GM23338 (cell line): ENCODE measurements at regions not wholly inside any gene's neighbourhood (a gene's known extent, or its start where the extent isn't known, plus 50 kb on each side); places are given as distances from the start of the nearest gene placed in this dataset.

Source experiments
- ATAC-seq: fragments of 200-7000 bp; cut with Tn5 transposase; 3 replicates; pipeline ENCODE4 v1.9.1; 2020
- DNase-seq: peaks from one replicate; pipeline ENCODE4 v3.0.0-alpha.2; 2015; ENCODE audit warnings: low spot score
- H2AFZ ChIP-seq: fragments of 200-600 bp; sonication (generic); 2 replicates; pipeline ENCODE4 v1.8.0; 2016; ENCODE audit warnings: antibody characterized with exemption, mild to moderate bottlenecking, moderate library complexity
- H3F3A ChIP-seq: fragments of 200-600 bp; sonication (generic); replicated peaks from 2 replicates; pipeline ENCODE4 v1.8.0; 2017; ENCODE audit warnings: antibody characterized with exemption, mixed run types, low read depth
- H3K27ac ChIP-seq: fragments of 200-600 bp; sonication (generic); 2 replicates; pipeline ENCODE4 v1.6.1; 2016; ENCODE audit warnings: low read depth
- H3K27me3 ChIP-seq: fragments of 200-600 bp; sonication (generic); 2 replicates; pipeline ENCODE4 v1.8.0; 2016; ENCODE audit warnings: mild to moderate bottlenecking, mixed run types, moderate library complexity; ENCODE audit not compliant: insufficient read depth
- H3K36me3 ChIP-seq: fragments of 200-600 bp; sonication (generic); 2 replicates; pipeline ENCODE4 v1.8.0; 2016; ENCODE audit warnings: mild to moderate bottlenecking; ENCODE audit not compliant: insufficient read depth
- H3K4me1 ChIP-seq: fragments of 200-600 bp; sonication (generic); 2 replicates; pipeline ENCODE4 v1.8.0; 2016; ENCODE audit warnings: mild to moderate bottlenecking, moderate library complexity; ENCODE audit not compliant: insufficient read depth
- H3K4me2 ChIP-seq: fragments of 200-600 bp; sonication (generic); 2 replicates; pipeline ENCODE4 v1.7.1; 2017; ENCODE audit warnings: mixed run types
- H3K4me3 ChIP-seq: fragments of 200-600 bp; sonication (generic); 2 replicates; pipeline ENCODE4 v1.6.1; 2016; ENCODE audit warnings: mixed run types
- H3K79me2 ChIP-seq: fragments of 200-600 bp; sonication (generic); replicated peaks from 2 replicates; pipeline ENCODE4 v1.8.0; 2017; ENCODE audit warnings: mild to moderate bottlenecking; ENCODE audit not compliant: insufficient read depth
- H3K9me2 ChIP-seq: fragments of 200-600 bp; sonication (generic); 2 replicates; pipeline ENCODE4 v1.8.0; 2017; ENCODE audit not compliant: insufficient read depth
- H4K20me1 ChIP-seq: fragments of 200-600 bp; sonication (generic); replicated peaks from 2 replicates; pipeline ENCODE4 v1.8.0; 2017; ENCODE audit warnings: mild to moderate bottlenecking; ENCODE audit not compliant: insufficient read depth
- H3K27ac Mint-ChIP-seq: 2 replicates; pipeline ENCODE4 v1.8.0; 2020; ENCODE audit warnings: inconsistent platforms, mild to moderate bottlenecking, moderate library complexity, mixed read lengths
- H3K27me3 Mint-ChIP-seq: 3 replicates; pipeline ENCODE4 v1.8.0; 2022; ENCODE audit warnings: low read depth, mild to moderate bottlenecking, moderate library complexity, mixed read lengths, inconsistent platforms; ENCODE audit not compliant: insufficient read depth, poor library complexity
- H3K36me3 Mint-ChIP-seq: 3 replicates; pipeline ENCODE4 v1.8.0; 2021; ENCODE audit warnings: low read depth, mild to moderate bottlenecking, inconsistent platforms, moderate library complexity, mixed read lengths
- H3K4me1 Mint-ChIP-seq: 3 replicates; pipeline ENCODE4 v1.8.0; 2020; ENCODE audit warnings: mild to moderate bottlenecking, inconsistent platforms, mixed read lengths
- H3K4me3 Mint-ChIP-seq: 3 replicates; pipeline ENCODE4 v1.8.0; 2021; ENCODE audit warnings: moderate library complexity, mild to moderate bottlenecking, inconsistent platforms, mixed read lengths
- H3K9me3 Mint-ChIP-seq: 3 replicates; pipeline ENCODE4 v1.8.0; 2020; ENCODE audit warnings: moderate library complexity, mild to moderate bottlenecking, inconsistent platforms, mixed read lengths
- CREB1 ChIP-seq: fragments of 250-450 bp; sonication (Bioruptor Pico); IDR thresholded peaks from 2 replicates; pipeline ENCODE4 v1.5.0; 2020; ENCODE audit warnings: low read depth, mild to moderate bottlenecking, moderate library complexity
- EZH2 ChIP-seq: fragments of 200-600 bp; sonication (generic); IDR thresholded peaks from one replicate; pipeline ENCODE4 v1.8.0; 2017; ENCODE audit warnings: antibody characterized with exemption, mild to moderate bottlenecking, low read depth; ENCODE audit not compliant: unreplicated experiment
- EZH2phosphoT487 ChIP-seq: fragments of 200-600 bp; sonication (generic); IDR thresholded peaks from one replicate; pipeline ENCODE4 v1.8.1; 2018; ENCODE audit warnings: antibody characterized with exemption; ENCODE audit not compliant: unreplicated experiment
- JUNB ChIP-seq: IDR thresholded peaks from one replicate; pipeline ENCODE4 v1.6.1; 2016; ENCODE audit warnings: antibody characterized with exemption; ENCODE audit not compliant: unreplicated experiment
- REST ChIP-seq: IDR thresholded peaks from one replicate; pipeline ENCODE4 v1.6.1; 2018; ENCODE audit warnings: antibody characterized with exemption; ENCODE audit not compliant: unreplicated experiment
- ZNF331 ChIP-seq: fragments of 250-450 bp; sonication (Bioruptor Pico); IDR thresholded peaks from 2 replicates; pipeline ENCODE4 v1.5.0; 2020; ENCODE audit warnings: low read depth, mild to moderate bottlenecking, moderate library complexity
- ZNF462 ChIP-seq: fragments of 250-450 bp; sonication (Bioruptor Pico); IDR thresholded peaks from 2 replicates; pipeline ENCODE4 v1.5.0; 2020; ENCODE audit warnings: mild to moderate bottlenecking, moderate library complexity

- Mint-ChIP-seq H3K36me3 (no peaks in the 10 kb centered on the region), H3K9me3 (peaks cover 70% of the 10 kb centered on the region), H3K4me1 (no peaks in the 10 kb centered on the region), H3K27ac (no peak overlapping the region), H3K27me3 (no peaks in the 10 kb centered on the region), H3K4me3 (no peak overlapping the region)
- Histone ChIP-seq H3K27ac (no peak overlapping the region), H3K4me1 (no peaks in the 10 kb centered on the region), H4K20me1 (no peaks in the 10 kb centered on the region), H3K4me3 (no peak overlapping the region), H3K36me3 (no peaks in the 10 kb centered on the region), H3K4me2 (no peak overlapping the region), H3K79me2 (no peaks in the 10 kb centered on the region), H2AFZ (no peak overlapping the region), H3F3A (no peaks in the 10 kb centered on the region), H3K9me2 (no peaks in the 10 kb centered on the region), H3K27me3 (no peaks in the 10 kb centered on the region)
- no peak for TF ChIP-seq REST
- no peak for TF ChIP-seq CREB1 (CRISPR knock-in tag)
- no peak for TF ChIP-seq EZH2phosphoT487
- TF ChIP-seq ZNF331 = no peak
- TF ChIP-seq ZNF462 (CRISPR knock-in tag) = no peak
- no peak for TF ChIP-seq JUNB
- no peak for TF ChIP-seq EZH2
- DNase-seq (no peak), ATAC-seq (no peak)
Measured at GRCh38 chr3:4153771-4154170, 149.4 kb upstream of the SETMAR start.
